Liver (tissue), 2 donors: ENCODE measurements at regions not wholly inside any gene's neighbourhood (a gene's known extent, or its start where the extent isn't known, plus 50 kb on each side); places are given as distances from the start of the nearest gene placed in this dataset.

Experiments used
- TF ChIP-seq, protein P1 (sequence below): fragments of 150-350 bp; IDR thresholded peaks from 2 replicates; pipeline ENCODE4 v1.5.1; 2017; ENCODE audit warnings: improper control_type of control experiment, low read depth, low read length; ENCODE audit not compliant: missing input control
- TF ChIP-seq, protein P2 (sequence below): IDR thresholded peaks from 2 replicates; pipeline ENCODE4 v1.6.1; 2016; ENCODE audit warnings: antibody characterized with exemption
- TF ChIP-seq, protein P3 (sequence below): IDR thresholded peaks from 2 replicates; pipeline ENCODE4 v1.6.1; 2016; ENCODE audit warnings: antibody characterized with exemption, mild to moderate bottlenecking
- donor health status: healthy.

DNA sequence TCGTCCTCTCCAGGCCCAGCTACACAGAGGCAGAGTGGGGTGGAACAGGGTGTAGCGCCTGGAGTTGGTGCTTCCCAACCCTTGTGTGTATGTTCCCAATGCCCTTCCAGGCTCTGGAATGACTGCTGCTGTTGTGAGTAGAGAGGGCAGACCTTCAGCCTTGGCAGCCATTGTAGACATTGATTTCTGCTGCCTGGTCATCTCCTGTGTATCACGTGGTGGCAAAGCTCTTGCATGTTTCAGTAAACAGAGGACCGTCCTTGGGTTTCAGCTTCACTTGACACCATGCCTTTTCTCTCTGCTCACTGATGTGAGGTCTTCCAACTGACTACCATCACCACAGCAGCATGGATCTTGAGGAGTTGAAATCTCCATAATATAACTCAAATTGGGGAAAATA, 397.9 kb downstream of the COG6 start:
- TF ChIP-seq, protein P1, sequence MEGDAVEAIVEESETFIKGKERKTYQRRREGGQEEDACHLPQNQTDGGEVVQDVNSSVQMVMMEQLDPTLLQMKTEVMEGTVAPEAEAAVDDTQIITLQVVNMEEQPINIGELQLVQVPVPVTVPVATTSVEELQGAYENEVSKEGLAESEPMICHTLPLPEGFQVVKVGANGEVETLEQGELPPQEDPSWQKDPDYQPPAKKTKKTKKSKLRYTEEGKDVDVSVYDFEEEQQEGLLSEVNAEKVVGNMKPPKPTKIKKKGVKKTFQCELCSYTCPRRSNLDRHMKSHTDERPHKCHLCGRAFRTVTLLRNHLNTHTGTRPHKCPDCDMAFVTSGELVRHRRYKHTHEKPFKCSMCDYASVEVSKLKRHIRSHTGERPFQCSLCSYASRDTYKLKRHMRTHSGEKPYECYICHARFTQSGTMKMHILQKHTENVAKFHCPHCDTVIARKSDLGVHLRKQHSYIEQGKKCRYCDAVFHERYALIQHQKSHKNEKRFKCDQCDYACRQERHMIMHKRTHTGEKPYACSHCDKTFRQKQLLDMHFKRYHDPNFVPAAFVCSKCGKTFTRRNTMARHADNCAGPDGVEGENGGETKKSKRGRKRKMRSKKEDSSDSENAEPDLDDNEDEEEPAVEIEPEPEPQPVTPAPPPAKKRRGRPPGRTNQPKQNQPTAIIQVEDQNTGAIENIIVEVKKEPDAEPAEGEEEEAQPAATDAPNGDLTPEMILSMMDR = no peak
- TF ChIP-seq, protein P2, sequence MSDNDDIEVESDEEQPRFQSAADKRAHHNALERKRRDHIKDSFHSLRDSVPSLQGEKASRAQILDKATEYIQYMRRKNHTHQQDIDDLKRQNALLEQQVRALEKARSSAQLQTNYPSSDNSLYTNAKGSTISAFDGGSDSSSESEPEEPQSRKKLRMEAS = no peak
- TF ChIP-seq, protein P3, sequence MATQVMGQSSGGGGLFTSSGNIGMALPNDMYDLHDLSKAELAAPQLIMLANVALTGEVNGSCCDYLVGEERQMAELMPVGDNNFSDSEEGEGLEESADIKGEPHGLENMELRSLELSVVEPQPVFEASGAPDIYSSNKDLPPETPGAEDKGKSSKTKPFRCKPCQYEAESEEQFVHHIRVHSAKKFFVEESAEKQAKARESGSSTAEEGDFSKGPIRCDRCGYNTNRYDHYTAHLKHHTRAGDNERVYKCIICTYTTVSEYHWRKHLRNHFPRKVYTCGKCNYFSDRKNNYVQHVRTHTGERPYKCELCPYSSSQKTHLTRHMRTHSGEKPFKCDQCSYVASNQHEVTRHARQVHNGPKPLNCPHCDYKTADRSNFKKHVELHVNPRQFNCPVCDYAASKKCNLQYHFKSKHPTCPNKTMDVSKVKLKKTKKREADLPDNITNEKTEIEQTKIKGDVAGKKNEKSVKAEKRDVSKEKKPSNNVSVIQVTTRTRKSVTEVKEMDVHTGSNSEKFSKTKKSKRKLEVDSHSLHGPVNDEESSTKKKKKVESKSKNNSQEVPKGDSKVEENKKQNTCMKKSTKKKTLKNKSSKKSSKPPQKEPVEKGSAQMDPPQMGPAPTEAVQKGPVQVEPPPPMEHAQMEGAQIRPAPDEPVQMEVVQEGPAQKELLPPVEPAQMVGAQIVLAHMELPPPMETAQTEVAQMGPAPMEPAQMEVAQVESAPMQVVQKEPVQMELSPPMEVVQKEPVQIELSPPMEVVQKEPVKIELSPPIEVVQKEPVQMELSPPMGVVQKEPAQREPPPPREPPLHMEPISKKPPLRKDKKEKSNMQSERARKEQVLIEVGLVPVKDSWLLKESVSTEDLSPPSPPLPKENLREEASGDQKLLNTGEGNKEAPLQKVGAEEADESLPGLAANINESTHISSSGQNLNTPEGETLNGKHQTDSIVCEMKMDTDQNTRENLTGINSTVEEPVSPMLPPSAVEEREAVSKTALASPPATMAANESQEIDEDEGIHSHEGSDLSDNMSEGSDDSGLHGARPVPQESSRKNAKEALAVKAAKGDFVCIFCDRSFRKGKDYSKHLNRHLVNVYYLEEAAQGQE = no peak
